ENCODE measurements at regions not wholly inside any gene's neighbourhood (a gene's known extent, or its start where the extent isn't known, plus 50 kb on each side); places are given as distances from the start of the nearest gene placed in this dataset.

DNA sequence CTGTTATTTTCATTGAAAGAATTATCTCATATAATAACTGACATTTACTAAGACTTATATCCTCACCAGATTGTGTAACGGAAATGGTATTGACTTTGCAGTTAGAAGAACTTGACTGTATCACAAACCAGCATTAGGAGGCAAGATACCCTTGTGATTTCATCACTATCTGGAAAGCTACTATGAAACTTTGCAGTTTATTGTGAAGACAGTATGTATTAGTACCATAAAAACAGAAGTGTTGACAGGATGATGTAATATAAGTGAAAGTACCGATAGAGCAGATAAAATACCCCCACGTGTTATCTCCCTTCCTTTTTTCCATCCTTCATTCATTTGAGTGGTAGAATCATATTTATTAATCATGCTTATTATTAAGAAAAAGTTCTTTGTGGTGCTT lies 365.7 kb upstream of the KLHL1 start:
- no peak for DNase-seq (ENCODE audit: low spot score in 2 of 2)
- no peak for FAIRE-seq

- DNase-seq (ENCODE audit: low spot score in 2 of 2): no peak
- no peak for FAIRE-seq
Observed at GRCh38 chr13:70469077-70469476, 360.8 kb upstream of the KLHL1 start.

DNA sequence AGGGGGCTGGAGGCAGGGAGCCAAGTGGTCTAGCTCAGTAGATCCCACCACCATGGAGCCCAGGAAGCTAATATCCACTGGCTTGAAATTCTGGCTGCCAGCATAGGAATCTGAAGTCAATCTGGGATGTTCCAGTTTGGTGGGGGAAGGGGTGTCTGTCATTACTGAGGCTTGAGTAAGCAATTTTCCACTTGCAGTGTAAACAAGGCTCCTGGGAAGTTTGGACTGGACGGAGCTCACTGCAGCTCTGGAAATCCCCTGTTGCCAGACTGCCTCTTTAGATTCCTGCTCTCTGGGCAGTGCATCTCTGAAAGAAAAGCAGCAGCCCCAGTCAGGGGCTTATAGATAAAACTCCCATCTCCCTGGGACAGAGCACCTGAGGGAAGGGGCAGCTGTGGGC lies 349.2 kb upstream of the KLHL1 start:
- no peak for DNase-seq (ENCODE audit: low spot score in 2 of 2)
- no peak for FAIRE-seq

GRCh38 chr13:70448820-70449219 lies 340.6 kb upstream of the KLHL1 start:
- DNase-seq (ENCODE audit: low spot score in 2 of 2): no peak
- no peak for FAIRE-seq

- DNase-seq (ENCODE audit: low spot score in 2 of 2) (no peak), FAIRE-seq (no peak)
Observed at GRCh38 chr13:70432276-70432805, 324.1 kb upstream of the KLHL1 start.

- no peak for DNase-seq (ENCODE audit: low spot score in 2 of 2)
- no peak for FAIRE-seq
Observed at GRCh38 chr13:70430256-70430655, 322.0 kb upstream of the KLHL1 start.

GRCh38 chr13:70424928-70425327 lies 316.7 kb upstream of the KLHL1 start:
- DNase-seq (ENCODE audit: low spot score in 2 of 2) (no peak), FAIRE-seq (no peak)

DNA sequence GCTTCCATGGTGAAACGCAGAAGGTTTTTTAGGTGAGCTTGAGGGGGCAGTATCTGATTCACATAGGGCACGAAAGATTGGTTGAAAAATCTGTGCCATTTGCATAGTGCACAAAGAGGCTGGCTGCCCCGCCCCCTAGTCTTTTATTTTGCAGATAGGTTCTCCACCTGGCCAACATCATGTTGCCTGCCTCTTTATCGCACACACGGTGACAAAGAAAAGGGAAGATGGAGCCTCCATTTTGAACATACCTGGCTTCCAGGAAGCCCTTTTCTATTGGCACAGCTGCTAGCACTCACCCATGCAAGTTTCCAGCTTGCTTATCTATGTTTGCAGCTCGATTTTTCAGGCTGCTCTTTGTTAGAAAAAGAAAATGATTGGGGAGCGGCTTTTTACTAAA lies 316.2 kb upstream of the KLHL1 start:
- DNase-seq (ENCODE audit: low spot score in 2 of 2): no peak
- FAIRE-seq: no peak

GRCh38 chr13:70415136-70415535 lies 306.9 kb upstream of the KLHL1 start:
- no peak for FAIRE-seq
- DNase-seq (ENCODE audit: low spot score in 2 of 2): no peak

GRCh38 chr13:70408865-70409264 lies 300.6 kb upstream of the KLHL1 start:
- DNase-seq (ENCODE audit: low spot score in 2 of 2) (no peak), FAIRE-seq (no peak)

GRCh38 chr13:70407486-70407885 lies 299.2 kb upstream of the KLHL1 start:
- FAIRE-seq (no peak), DNase-seq (ENCODE audit: low spot score in 2 of 2) (no peak)

GRCh38 chr13:70405266-70405665 lies 297.0 kb upstream of the KLHL1 start:
- DNase-seq (ENCODE audit: low spot score in 2 of 2): no peak
- no peak for FAIRE-seq

DNA sequence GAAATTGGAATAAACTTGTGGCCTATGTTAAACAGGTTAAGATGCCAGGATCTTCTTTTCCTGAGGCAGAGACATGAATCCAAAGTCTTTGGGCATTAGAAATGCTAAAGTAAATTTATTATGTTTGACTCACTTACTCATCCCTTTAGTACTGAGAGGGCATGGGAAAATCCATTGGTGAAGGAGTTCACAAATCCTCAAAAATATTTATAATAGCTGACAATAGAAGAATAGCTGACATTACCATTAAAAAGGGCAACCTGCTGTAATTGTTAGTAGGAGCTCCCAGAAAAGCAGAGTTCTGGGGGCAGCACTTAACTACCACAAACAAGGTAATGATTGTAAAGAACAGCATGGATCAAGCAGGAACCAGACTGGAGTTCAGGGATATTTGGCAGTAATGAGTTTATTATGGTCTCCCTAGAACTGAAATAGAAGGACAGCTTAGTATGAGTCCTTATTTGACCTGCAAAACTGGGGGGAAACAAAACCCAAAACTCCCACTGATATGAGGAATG lies 285.8 kb upstream of the KLHL1 start:
- DNase-seq (ENCODE audit: low spot score in 2 of 2) (no peak), FAIRE-seq (no peak)

DNA sequence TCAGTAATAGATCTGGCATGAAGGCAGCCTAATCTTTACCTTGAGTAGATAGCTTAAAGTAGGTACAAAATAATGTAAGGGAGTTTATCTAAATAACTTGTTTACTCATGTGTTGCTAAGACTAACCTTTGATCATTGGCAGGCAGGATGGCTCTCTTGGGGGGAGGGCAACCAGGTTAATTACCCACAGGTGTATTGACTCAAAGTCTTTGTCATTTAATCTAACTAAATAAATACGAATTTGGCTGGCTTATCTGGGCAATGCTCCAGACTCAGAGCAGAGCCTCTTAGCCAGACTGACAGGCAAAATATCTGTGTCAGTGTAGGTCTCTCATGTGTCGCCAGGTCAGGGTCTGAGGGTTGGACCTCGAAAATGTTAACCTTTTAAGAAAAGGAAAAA lies 283.4 kb upstream of the KLHL1 start:
- FAIRE-seq: no peak
- no peak for DNase-seq (ENCODE audit: low spot score in 2 of 2)

GRCh38 chr13:70390968-70391367 lies 282.7 kb upstream of the KLHL1 start:
- FAIRE-seq: no peak
- no peak for DNase-seq (ENCODE audit: low spot score in 2 of 2)

DNA sequence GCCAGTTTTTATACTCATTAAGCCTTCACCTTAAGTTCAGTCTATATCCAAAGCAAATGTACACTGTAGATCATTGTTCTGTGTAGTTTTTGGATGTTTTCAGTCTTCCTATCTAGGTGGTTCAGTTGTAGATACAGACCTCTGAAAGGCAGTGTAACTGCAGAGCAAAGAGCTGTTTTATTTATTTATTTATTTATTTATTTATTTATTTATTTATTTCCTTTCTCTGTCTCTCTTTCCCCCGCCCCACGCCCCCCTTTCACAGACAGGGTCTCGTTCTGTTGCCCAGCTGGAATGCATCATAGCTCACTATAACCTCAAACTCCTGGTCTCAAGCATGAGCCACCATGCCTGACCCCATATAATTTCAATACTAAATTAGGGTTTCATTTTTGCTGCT lies 281.8 kb upstream of the KLHL1 start:
- no peak for FAIRE-seq
- DNase-seq (ENCODE audit: low spot score in 2 of 2): no peak

DNA sequence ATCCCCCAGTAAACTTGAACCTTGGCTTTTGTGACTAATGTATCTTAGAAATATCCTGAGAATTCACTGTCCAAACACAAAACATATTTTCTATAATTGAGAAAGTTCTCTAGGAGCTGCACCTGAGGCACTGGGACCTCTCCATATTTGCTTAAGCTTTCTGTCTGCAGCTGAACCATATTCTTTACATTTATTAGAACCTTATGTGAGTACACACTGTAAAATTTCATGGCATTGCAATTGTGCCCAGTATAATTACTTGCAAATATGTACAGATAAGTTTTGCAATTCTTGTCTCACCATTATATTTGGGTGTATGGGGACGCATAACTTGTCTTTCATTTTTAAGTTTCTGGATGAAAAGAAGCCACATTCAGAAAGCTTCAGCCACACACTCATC lies 280.7 kb upstream of the KLHL1 start:
- FAIRE-seq (no peak), DNase-seq (ENCODE audit: low spot score in 2 of 2) (no peak)

DNA sequence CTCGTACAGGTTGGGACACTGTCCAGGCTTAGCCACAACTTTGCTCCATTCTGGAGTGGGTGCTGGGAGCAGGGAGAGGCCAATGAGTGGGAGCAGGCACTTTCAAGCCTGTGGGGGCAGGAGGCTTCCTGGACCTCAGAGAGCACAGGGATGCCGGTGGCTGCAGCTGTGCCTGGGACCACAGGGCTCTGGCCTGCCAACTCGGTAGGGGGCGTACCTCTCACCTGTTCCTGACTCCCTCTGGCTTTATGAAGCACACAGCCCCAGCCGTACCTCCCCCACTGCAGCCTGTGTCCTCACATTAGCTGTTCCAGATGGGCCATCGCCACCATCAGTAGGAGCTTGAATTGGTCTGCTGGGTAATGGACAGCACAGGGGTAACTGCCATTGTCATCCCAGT lies 278.7 kb upstream of the KLHL1 start:
- no peak for DNase-seq (ENCODE audit: low spot score in 2 of 2)
- no peak for FAIRE-seq

- DNase-seq (ENCODE audit: low spot score in 2 of 2) (no peak), FAIRE-seq (no peak)
Observed at GRCh38 chr13:70385852-70386251, 277.6 kb upstream of the KLHL1 start.

GRCh38 chr13:70384156-70384555 lies 275.9 kb upstream of the KLHL1 start:
- FAIRE-seq (no peak), DNase-seq (ENCODE audit: low spot score in 2 of 2) (no peak)

DNA sequence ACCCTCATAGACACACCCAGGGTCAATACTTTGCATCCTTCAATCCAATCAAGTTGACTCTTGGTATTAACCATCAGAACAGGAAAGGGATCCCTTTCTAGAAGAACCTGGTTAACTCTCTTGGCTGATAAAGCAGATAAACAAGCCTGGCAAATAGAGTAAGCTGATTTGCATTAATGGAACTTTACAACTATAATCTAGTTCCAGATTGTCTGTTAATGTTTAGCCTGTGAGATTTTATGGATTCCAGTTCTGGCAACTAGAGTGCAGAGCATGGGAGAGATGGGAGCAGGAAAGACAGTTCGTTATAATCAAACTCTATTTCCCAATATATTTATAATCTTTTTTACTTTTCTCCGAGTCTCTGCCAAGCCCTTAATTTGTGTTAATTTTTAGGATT lies 272.6 kb upstream of the KLHL1 start:
- FAIRE-seq (no peak), DNase-seq (ENCODE audit: low spot score in 2 of 2) (no peak)

GRCh38 chr13:70375718-70376117 lies 267.5 kb upstream of the KLHL1 start:
- FAIRE-seq: no peak
- DNase-seq (ENCODE audit: low spot score in 2 of 2): no peak

- no peak for FAIRE-seq
- no peak for DNase-seq (ENCODE audit: low spot score in 2 of 2)
Observed at GRCh38 chr13:70370924-70371323, 262.7 kb upstream of the KLHL1 start.

Data from frontal cortex (tissue), 3 donors.